IMR-90 (cell line): ENCODE measurements at regions not wholly inside any gene's neighbourhood (a gene's known extent, or its start where the extent isn't known, plus 50 kb on each side); places are given as distances from the start of the nearest gene placed in this dataset.

ENCODE experiments used
- CEBPB ChIP-seq: IDR thresholded peaks from 2 replicates; pipeline ENCODE4 v1.6.1; 2012; ENCODE audit warnings: low read depth, low read length, improper control_type of control experiment
- MAFK ChIP-seq: IDR thresholded peaks from 2 replicates; pipeline ENCODE4 v1.6.1; 2012; ENCODE audit warnings: low read depth, low read length, improper control_type of control experiment
- MAZ ChIP-seq: IDR thresholded peaks from 2 replicates; pipeline ENCODE4 v1.6.1; 2012; ENCODE audit warnings: low read depth, mild to moderate bottlenecking, low read length, improper control_type of control experiment, moderate library complexity, borderline replicate concordance
- POLR2A ChIP-seq: IDR thresholded peaks from 2 replicates; pipeline ENCODE4 v1.6.1; 2012; ENCODE audit warnings: mild to moderate bottlenecking, low read depth, low read length
- RAD21 ChIP-seq: IDR thresholded peaks from 2 replicates; pipeline ENCODE4 v1.6.1; 2012; ENCODE audit warnings: low read length, improper control_type of control experiment
- RCOR1 ChIP-seq: IDR thresholded peaks from 2 replicates; pipeline ENCODE4 v1.6.1; 2012; ENCODE audit warnings: mild to moderate bottlenecking, low read length, improper control_type of control experiment; ENCODE audit not compliant: insufficient replicate concordance
- SMC3 ChIP-seq: fragments of 150-350 bp; IDR thresholded peaks from 2 replicates; pipeline ENCODE4 v1.6.1; 2016; ENCODE audit warnings: low read depth, mild to moderate bottlenecking, antibody characterized with exemption, low read length, moderate library complexity
- TF ChIP-seq, protein P1 (sequence below): conservative IDR thresholded peaks from 2 replicates; pipeline ENCODE4 v1.5.1; 2012; ENCODE audit warnings: mild to moderate bottlenecking, low read depth, low read length, improper control_type of control experiment

DNA sequence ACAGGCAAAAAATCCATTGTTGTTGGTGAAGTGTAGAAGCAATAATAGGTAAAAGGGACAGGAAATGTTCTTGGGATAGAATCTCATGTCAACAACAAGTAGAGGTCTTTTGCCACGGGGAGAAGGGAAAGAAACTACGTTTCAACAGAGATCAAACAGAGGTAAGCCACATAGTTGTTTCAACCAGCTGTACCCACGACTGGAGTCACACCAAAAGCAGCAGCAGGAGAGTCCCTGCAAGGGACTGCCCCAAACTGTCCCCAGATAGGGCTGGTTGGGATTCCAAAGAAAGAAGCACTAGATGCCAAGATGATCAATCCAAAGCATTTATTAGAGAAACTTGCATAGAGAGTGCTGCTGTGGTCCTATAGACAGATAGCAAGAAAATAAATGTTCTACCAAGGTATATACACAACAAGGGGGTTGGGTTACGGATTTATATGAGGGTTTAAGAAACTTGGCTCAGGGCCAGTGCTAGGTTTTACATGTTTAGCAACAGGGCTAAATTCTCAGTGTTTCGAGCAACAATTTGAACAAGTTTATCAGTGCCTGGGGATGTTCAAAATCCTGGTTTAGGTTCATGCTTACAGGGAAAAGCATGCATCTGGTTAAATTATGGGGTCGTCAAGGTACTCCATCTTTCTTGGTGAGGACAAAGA is 466.5 kb downstream of the MMUT start:
- no peak for TF ChIP-seq RAD21
- no peak for TF ChIP-seq POLR2A
- TF ChIP-seq RCOR1 = no peak
- TF ChIP-seq, protein P1, sequence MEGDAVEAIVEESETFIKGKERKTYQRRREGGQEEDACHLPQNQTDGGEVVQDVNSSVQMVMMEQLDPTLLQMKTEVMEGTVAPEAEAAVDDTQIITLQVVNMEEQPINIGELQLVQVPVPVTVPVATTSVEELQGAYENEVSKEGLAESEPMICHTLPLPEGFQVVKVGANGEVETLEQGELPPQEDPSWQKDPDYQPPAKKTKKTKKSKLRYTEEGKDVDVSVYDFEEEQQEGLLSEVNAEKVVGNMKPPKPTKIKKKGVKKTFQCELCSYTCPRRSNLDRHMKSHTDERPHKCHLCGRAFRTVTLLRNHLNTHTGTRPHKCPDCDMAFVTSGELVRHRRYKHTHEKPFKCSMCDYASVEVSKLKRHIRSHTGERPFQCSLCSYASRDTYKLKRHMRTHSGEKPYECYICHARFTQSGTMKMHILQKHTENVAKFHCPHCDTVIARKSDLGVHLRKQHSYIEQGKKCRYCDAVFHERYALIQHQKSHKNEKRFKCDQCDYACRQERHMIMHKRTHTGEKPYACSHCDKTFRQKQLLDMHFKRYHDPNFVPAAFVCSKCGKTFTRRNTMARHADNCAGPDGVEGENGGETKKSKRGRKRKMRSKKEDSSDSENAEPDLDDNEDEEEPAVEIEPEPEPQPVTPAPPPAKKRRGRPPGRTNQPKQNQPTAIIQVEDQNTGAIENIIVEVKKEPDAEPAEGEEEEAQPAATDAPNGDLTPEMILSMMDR = no peak
- TF ChIP-seq MAZ = no peak
- TF ChIP-seq SMC3 = no peak
- TF ChIP-seq MAFK = no peak
- TF ChIP-seq CEBPB = no peak
